ENCODE measurements at regions not wholly inside any gene's neighbourhood (a gene's known extent, or its start where the extent isn't known, plus 50 kb on each side); places are given as distances from the start of the nearest gene placed in this dataset.
"Not testable (repeated sequence)": the region's sequence is repeated elsewhere in the genome, so short reads cannot be mapped to it uniquely, and the experiment has no call there.

- DNase-seq = no peak
These were observed 125.2 kb upstream of the KLF4 start for GRCh38 chr9:107614765-107615164.

GRCh38 chr9:107613321-107613720 is 123.8 kb upstream of the KLF4 start:
- DNase-seq = no peak

DNA sequence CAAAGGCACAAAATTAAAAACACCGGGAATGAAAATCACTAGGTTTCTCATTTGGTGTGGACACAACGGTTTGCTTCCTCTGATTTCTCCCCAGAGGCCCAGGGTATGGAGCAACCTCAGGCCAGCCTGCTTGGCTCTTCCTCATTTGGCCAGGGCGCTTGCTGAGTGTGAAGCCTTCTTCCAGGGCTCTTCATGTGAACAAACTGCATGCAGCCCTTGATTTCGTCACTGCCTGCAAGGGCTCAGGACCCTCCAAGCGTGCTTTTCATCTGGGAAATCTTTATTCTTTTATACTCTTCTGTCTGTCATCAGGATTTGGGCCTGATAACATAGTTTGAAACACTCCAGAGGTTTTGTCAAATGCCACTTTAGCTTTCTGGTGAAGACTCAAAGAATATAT is 122.6 kb upstream of the KLF4 start:
- DNase-seq = no peak

DNA sequence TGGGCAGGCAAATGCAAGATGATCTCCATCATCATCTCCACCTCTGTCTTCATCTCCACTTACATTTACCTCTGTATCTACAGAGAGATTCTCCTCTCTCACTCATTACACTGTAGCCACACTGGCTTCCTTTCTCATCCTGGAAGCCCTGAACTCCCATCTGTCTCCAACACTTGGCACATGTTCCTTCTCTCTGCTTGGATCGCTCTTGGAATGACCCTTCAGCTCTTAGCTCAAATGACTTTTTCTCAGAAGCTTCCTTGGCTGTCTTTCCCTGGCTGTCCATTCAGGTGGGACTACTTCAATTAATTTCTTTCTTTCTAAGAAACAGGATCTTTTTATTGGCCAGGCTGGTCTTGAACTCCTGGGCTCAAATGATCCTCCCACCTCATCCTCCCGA is 120.0 kb upstream of the KLF4 start:
- no peak for DNase-seq

GRCh38 chr9:107606149-107606790 is 116.7 kb upstream of the KLF4 start:
- DNase-seq = no peak

- DNase-seq = no peak
These were observed 115.5 kb upstream of the KLF4 start for GRCh38 chr9:107605041-107605440.

DNA sequence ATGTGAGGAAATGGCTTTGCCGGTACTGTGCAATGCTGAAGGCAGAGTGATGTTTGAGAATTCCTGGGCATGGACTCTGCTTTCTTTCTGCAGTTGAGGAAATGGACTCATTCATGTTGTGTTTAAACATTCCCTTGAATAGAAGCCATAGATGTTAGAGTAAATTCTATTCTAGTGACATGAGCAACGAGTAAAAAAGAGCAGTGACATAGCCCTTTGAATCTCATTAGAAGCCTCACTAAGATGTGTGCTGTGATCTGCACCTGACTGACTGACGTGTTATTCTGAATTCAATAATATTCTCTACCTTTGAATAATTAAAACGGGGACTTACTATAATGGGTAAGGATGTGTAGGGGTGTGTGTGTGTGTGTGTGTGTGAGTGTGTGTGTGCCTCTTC is 113.7 kb upstream of the KLF4 start:
- DNase-seq = no peak

DNA sequence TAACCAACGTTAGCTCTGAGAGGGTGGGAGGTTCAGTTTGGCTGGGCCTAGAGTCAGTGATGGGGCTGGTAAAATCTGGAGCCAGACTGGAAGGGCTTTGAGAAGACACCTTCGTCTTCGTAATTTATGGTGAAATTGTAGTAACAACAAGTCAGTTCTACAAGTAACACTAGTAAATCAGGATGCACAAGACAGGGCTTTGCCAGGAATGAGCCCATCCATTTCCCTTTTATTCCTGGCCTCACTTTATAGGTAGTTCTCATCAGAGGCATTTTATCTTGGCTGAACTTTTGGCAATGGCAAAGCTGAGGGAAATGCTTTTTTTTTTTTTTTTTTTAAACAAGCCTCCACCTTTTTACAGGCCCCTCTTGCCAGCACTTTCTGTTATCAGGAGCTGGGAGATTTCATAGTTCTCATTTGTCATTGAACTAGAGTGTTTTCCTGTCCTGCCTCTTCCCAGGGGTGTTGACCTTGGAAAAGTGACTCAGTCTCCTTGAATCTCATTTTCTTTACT is 110.5 kb upstream of the KLF4 start:
- DNase-seq = no peak

GRCh38 chr9:107597743-107598217 is 108.2 kb upstream of the KLF4 start:
- no peak for DNase-seq

- DNase-seq = no peak
These were observed 105.5 kb upstream of the KLF4 start for GRCh38 chr9:107594908-107595530.

DNA sequence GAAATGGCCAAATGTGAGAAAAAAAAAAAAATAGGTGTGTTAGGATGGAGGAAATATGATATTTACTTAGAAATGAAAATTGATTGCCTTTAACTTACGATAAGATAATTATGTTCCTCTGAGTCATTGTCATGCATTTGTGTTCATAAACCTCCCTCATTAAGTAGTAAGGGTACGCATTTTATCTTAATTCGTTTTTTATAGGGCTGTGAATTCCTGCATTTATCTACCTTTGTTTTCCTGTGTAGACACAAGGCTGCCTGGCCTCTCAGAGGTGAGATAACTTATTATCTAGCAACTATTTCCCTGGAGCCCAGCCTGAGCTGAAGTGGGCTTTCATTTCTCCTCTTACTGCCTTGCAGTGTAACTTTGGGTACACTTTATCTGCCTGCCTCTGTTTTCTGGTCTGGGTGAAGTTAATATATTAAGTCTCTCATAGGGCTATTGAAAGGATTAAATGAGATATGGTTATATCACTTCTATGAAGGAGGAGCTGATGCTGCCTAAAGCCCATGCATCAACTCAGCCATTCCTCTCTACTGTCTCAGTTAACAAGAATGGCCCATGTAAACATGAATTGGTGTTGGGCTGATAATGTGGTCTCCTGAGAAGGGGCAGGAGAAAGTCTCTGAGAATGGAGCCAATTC is 103.8 kb upstream of the KLF4 start:
- no peak for DNase-seq

DNA sequence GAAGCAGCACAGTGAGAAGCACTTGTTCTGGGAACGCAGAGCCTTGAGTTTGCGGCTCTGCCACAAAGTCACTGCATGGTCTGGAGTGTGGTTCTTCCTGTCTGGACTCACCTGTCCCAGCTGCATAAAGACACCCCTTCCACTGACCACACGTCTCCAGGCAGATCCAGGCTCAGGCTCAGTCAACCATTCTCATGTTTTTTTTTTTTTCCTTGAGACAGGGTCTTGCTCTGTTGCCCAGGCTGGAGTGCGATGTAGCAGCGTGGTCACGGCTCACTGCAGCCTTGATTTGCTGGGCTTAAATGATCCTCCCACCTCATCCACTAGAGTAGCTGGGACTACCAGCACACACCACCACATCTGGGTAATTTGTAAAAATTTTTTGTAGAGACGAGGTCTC is 102.9 kb upstream of the KLF4 start:
- DNase-seq = no peak

- DNase-seq = no peak
These were observed 102.2 kb upstream of the KLF4 start for GRCh38 chr9:107591781-107592180.

DNA sequence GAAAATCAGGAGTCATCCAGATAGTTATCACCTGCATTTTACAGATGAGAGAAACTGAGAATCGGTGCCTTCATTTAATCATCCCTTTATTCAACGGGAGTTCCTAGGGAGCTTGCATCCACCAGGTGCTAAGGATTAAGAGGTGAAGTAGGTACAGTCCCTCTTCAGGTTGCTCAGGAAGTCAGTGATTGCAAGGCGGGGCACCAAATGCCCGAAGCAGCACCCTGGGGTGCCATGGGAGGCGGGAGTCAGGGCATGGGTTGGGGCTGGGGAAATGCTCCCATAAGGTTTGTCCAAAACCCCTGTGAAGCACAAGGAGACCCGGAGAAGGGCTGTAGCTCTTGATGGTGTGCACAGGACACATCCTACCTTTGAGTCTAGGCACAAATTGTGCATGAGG is 98.8 kb upstream of the KLF4 start:
- DNase-seq = no peak

- DNase-seq = no peak
These were observed 97.8 kb upstream of the KLF4 start for GRCh38 chr9:107587191-107587963.

DNA sequence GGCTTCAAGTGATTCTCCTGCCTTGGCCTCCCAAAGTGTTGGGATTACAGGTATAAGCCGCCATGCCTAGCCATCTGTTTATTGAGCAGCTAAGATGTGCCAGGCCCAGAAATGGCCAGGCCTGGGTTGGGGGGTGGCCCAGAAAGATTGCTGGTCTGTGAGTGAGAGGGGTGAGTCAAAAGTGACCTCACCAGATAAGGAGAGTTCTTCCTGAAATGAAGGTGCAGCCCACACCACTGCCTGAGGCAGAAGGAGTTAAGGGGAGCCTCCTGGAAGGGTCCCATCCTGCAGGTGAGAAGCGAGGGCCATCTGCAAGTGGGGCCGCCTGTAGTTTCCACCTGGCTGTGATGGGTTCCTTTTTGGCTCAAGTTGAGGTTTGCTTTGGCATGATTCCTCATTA is 96.9 kb upstream of the KLF4 start:
- DNase-seq = no peak

DNA sequence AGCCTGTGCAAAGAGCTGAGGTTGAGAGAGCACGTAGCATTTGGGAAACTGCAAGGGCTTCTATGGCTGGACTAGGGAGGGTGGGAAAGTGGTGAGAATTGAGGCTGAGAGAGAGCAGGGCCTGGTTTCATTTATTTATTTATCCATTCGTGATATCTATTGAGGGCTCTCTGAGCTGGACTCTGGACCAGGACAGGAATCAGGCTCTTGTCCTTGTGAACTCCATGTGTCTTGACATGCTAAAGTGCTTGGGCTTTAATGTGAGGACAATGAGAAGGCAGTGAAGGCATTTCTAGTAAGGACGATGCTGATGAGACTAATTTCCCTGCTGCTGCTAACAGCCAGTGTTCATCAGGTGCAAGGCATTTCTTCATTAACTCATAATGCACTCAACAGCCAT is 95.9 kb upstream of the KLF4 start:
- no peak for DNase-seq

DNA sequence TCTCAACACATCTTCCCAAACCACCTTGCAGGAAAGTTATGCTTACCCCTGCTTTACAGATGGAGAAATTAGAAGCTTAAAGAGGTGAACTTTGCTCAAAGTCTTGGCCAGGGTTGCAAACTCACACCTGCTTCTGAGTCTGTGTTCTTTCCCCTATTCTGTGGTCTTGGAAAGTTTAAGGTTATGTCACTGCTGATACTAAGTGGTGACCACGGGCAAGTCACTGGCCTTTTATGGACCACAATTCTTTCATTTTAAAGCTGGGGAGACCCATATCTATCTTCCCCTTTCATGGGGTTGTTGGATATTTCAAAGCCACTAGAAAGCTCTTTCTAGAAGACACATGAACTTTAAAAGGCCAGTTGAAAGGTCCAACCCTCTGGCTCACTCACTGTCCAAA is 95.4 kb upstream of the KLF4 start:
- DNase-seq = no peak

DNA sequence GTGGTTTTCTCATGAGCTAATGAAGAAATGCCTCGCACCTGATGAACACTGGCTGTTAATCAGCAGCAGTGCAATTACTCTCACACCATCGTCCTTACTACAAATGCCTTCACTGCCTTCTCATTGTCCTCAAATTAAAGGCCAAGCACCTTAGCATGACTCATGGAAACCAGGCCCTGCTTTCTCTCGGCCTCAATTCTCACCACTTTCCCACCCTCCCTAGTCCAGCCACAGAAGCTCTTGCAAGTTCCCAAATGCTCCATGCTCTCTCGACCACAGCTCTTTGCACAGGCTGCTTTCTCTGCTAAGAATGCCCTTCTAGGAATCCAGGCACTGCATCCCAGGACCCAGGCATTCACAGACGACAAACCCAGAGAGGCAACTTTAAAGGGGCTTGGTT is 94.6 kb upstream of the KLF4 start:
- no peak for DNase-seq

DNA sequence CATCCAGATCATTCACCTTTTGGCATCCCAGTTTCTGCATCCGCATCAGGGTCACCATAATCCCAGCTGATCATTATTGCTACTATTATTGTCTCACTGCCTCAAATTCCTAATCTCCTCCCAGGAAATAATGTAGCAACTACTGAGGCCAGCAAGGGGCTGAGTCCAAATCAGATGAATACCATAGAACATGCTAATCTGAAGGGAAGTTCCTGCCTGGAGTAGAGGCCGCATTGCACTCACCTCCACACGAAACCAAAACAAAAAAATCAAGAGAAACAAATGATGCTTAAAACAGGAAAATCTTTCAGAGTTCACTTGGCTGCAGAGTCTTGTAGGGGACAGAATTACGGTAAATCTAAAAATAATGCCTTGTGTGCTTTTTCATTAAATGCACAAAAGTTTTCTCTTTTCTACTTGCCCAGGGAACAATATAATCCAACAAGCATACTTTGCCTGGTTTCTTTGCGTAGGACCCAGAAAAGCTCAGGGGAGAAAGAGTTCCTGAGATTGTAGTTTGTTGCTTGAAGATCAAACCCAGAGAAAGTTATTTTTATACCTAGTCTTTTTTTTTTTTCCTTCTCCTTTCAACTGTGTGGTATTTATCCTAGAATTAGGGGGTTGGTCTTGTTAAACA is 87.7 kb upstream of the KLF4 start:
- no peak for DNase-seq

DNA sequence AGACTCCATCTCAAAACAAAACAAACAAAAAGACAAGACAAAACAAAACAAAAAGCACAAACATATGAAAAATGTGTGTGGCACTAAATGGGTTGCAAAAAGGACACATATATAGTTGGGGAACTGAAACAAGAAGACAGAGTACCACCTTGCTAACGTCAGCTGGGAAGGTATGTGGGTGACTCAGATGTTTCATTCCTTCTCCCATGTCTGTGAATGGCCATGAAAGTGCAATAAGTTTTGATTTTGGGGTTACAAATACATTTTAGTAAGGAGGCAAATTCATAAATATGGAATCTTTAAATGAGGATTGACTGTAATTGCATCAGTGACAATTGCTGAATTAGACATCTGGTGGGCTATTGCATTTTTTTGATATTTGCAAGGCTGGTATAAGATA is 81.6 kb upstream of the KLF4 start:
- DNase-seq = no peak

DNA sequence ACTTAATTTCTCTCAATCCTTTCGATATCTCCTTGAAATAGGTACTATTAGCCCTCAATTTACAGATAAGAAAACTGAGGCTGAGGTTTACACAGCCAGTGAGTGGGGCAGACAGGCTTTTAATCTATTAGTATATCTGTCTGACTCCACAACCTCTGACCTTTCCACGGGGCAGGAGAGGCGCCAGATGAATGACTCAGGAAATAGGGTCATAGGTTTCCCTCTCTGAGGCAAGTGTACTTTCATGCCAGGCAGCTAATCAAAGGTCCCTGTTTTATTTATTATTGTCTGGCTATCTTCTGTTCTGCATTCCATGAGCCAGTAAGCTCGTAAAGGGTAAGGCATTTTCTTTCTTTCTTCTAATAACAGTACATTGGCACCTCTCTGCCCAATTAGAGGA is 79.6 kb upstream of the KLF4 start:
- DNase-seq = no peak

- DNase-seq = not testable (repeated sequence)
These were observed 78.8 kb upstream of the KLF4 start for GRCh38 chr9:107568406-107568805.
